ENCODE measurements at regions not wholly inside any gene's neighbourhood (a gene's known extent, or its start where the extent isn't known, plus 50 kb on each side); places are given as distances from the start of the nearest gene placed in this dataset.
A peak's percentile ranks its signal among the peaks of the same experiment; 100 is the strongest.
"Not testable (repeated sequence)": the region's sequence is repeated elsewhere in the genome, so short reads cannot be mapped to it uniquely, and the experiment has no call there.

DNA sequence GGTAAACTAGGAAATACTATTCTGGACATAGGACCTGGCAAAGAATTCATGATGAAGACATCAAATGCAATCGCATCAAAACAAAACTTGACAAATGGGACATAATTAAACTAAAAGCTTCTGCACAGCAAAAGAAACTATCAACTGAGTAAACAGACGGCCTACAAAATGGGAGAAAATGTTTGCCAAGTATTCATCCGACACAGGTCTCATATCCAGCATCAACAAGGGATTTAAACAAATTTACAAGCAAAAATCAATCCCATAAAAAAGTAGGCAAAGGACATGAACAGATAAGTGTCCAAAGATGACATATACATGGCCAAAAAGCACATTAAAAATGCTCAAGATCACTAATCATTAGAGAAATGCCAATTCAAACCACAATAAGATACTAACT is 1088.9 kb downstream of the NAALADL2 start:
- no peak for DNase-seq (ENCODE audit: low read depth)

DNA sequence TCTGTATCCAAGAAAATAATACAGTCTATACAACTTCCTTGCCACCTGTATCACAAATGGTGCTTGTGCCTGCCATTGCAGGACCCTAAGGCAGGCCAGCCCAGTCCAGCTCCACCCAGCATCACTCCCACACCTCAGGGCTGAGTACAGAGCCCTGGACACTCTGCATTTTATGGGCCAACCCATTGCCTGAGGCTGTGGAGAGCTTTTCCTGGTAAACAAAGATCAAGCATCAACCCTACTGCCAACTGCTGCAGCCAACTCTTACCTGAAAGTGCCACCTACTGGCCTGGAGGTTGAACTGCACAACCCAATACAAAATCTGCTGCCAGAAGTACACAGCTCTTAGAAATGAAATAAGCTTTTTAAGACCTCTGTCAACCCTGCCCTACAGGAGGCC is 1082.2 kb downstream of the NAALADL2 start:
- DNase-seq (ENCODE audit: low read depth), result no peak

- DNase-seq (ENCODE audit: low read depth), result no peak
Measured at GRCh38 chr3:175940881-175941280, 1081.7 kb downstream of the NAALADL2 start.

GRCh38 chr3:175940243-175940642 is 1081.1 kb downstream of the NAALADL2 start:
- DNase-seq (ENCODE audit: low read depth), result no peak

- not testable (repeated sequence) for DNase-seq (ENCODE audit: low read depth)
Measured at GRCh38 chr3:175937367-175937766, 1078.2 kb downstream of the NAALADL2 start.

DNA sequence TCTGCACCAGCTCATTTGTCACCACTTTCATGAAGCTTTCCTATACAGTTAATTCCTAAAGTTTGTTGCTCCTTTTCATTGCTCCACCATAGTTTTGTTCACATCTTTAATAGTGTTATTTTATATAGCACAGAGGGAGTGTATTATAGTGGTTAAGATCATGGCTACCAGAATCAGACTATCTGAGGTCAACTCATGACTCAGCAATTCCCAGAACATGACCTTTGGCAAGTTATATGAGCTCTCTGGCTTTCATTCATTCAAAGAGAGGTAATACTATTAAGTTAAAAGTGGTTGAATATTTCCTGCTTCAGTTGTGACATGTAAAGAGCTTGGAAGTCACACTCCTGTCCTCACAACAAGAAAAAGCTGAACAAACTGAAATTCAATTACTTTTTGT is 1073.5 kb downstream of the NAALADL2 start:
- DNase-seq (ENCODE audit: low read depth), result no peak

DNA sequence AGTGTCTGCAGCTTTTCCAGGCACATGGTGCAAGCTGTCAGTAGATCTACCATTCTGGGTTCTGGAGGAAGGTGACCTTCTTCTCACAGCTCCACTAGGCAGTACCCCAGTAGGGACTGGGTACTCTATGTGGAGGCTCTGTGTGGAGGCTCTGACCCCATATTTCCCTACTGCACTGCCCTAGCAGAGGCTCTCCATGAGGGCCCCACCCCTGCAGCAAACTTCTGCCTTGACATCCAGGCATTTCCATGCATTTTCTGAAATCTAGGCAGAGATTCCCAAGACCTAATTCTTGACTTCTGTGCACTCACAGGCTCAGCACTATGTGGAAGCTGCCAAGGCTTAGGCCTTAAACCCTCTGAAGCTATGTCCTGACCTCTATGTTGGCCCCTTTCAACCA is 1060.0 kb downstream of the NAALADL2 start:
- no peak for DNase-seq (ENCODE audit: low read depth)

DNA sequence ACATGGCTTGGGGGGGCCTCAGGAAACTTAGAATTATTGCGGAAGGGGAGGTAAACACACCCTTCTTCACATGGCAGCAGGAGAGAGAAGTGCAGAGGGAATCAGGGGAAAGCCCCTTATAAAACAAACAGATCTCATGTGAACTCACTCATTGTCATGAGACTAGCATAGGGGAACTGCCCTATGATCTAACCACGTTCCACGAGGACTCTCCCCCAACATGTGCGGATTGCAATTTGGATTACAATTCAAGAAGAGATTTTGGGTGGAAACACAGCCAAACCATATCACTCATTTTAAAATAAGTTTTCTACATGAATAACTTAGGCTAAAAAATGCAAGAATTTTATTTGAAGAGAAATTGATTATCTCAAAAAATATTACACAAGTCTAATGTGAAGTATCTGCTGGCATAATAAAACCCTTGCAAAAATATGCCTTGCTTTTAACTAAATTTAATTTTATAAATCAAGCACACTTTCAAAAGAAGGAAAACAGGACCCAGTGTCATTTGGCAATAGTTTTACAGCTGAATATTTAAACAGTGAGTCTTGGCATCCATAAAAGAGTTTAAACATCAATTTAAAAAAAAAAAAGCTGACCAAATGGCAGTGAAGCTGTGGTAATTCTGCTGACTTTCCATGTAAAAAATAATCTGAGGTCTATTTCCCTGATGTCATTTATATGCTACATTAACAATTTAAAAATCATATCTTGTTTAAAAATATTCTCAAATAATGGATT is 1057.2 kb downstream of the NAALADL2 start:
- DNase-seq (ENCODE audit: low read depth), result peak; percentile 16

GRCh38 chr3:175914785-175915184 is 1055.7 kb downstream of the NAALADL2 start:
- no peak for DNase-seq (ENCODE audit: low read depth)

- DNase-seq (ENCODE audit: low read depth), result no peak
Measured at GRCh38 chr3:175913286-175913685, 1054.2 kb downstream of the NAALADL2 start.

DNA sequence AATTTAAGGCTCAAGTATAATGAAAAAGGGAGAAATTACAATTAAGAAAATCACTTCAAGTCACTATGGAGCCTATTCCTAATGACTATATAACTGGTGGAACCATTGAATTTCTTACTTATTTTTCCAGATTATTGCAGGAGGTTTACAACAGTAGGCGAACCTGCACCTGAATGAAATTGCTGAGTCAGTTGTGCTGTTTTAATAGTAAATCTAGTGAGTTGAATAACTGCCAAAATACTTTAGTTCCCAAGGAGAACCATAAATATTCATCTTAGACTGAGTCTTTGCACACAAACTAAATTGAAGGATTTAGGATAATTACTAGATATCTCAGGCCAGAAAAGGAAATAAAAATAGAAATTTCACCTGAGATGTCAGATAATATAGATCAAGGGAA is 1052.8 kb downstream of the NAALADL2 start:
- DNase-seq (ENCODE audit: low read depth), result no peak

DNA sequence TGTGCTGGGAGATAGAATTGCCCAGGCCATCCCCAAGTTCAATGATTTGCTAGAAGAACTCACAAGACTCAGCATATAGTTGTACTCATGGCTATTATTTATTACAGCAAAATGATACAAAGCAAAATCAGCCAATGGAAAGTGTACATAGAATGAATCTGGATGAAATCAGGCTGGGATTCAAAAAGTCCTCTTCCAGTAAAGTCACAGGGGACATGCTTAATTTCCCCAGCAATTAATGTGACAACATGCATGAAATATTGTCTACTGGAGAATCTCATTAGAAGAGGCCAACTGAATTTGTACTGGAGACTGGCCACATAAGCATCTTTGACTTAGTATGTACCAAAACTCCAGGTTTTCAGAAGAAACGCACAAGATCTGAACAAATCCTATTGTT is 1043.1 kb downstream of the NAALADL2 start:
- no peak for DNase-seq (ENCODE audit: low read depth)

DNA sequence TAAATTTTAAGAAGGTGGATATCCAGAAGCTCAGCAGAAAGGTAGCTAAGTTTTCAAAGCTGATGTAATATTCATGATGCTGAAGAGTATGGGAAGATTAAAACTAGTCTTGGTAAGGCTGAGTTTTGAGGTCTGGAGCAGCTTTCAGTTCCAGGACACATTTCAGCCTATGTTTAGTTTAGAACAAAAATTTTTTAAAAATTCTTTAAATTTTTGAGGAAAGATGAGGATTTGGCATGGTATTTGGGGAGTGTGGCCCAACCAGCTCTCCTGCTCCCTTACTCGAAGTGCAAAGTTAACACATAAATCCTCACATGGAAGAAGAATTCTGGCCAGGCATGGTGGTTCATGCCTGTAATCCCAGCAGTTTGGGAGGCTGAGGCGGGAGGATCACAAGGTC is 1039.1 kb downstream of the NAALADL2 start:
- no peak for DNase-seq (ENCODE audit: low read depth)

DNA sequence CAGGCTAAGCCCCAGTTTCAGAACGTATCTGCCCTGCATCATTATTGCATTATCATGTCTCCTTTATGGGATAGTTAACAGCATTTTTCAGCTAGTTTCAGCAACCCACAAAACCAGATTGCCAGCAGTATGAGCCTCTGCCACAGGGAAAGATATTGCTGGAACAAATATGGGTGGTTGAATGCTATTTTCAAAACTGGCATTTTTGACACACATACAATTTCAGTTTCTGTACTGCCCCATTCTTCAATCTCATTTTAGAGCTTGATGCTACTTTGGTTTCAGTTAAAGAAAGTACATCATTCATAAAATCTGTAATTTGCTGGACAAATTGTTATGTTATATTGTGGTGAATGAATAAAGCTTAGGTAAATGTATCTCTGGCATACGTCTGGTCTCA is 1037.5 kb downstream of the NAALADL2 start:
- no peak for DNase-seq (ENCODE audit: low read depth)

DNA sequence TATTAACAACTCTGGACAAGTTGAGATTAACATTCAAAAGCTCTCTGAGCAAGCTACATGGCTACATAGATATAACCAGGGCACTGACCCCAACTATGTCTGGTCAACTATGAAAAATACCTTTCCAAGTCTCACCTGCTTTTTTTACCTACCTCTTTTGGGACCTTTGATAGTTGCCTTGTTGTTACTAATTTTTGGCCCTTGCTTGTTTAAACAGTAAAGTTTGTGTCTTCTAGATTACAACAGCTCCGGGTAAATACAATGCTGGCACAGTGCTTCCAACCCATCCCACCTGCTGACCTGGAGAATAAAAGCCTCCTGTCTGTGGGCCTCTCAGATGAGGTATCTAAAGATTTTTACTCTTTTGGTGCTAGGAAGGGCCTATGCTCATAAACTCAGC is 1036.6 kb downstream of the NAALADL2 start:
- DNase-seq (ENCODE audit: low read depth), result no peak

DNA sequence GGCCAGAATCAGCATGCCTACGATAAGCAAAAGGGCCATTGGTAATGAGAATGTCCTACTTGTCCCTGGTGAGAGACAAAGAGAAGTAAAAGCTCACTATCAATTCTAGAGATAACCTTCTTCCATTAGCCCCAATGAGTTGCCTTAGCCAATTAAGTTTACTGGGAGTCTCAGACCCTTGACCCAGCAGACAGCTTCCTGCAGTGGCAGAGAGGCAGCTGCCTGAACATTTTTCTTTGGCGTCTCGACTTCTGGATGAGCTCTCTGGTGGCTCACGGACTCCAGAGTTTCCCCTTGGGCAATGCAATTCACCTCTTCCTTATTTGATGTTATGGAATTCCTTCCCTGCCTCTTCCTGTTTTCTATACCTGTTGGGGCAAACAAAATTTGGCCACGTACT is 1034.4 kb downstream of the NAALADL2 start:
- no peak for DNase-seq (ENCODE audit: low read depth)

DNA sequence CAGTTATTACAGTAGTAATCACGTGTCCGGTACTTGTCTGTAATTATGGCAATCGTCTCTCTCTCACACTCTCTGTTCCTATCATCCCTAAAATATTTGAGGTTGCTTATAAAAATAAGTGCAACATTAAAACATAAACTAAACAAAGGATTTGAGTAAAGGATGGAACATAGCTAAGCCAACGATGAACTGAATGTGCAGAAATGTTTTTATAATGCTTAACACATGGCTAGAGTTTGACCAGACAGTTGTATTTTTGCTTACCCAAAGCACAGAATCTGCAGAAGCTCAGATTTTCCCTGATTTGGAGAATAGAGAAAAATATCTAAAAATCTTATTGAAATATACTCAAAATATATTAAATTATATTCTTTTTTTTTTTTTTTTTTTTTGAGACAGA is 1030.9 kb downstream of the NAALADL2 start:
- no peak for DNase-seq (ENCODE audit: low read depth)

DNA sequence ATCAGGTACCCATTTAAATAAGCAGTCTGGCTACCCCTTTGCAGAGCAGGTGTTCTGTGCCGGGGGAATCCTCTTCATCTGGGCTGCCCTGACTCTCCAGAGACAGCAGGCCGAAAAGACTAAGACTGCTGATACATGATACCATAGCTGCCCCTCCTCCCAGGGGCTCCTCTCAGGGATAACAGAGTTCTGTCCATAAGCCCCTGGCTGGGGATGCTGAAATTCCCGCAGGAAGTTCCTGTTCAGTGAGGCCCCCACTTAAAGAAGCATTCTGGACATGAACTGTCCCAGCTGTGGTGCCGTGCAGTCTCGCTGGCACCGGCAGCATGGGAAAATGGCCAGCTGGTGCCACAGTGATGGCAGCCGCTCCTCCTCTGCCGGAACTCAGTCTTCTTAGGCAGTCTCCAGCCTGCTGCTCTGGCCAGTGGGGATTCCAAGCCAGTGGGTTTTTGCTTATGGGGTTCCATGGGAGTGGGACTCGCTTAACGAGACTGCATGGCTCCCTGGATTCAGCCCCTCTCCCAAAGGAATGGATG is 1026.2 kb downstream of the NAALADL2 start:
- no peak for DNase-seq (ENCODE audit: low read depth)

GRCh38 chr3:175879417-175879816 is 1020.3 kb downstream of the NAALADL2 start:
- DNase-seq (ENCODE audit: low read depth), result no peak

DNA sequence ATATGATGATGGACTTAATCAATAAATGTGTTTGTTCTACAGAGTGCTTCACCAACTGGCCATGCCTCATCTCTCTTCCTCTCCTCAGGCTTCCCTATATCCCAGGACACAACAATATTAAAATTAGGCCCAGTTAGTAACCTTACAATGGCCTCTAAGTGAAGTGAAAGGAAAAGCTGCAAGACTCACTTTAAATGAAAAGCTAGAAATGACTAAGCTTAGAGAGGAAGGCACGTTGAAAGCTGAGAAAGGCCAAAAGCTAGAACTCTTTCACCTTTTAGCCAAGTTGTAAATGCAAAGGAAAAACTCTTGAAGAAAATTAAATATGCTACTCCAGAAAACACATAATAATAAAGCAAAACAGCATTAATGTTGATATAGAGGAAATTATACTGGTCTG is 1010.3 kb downstream of the NAALADL2 start:
- DNase-seq (ENCODE audit: low read depth), result no peak

DNA sequence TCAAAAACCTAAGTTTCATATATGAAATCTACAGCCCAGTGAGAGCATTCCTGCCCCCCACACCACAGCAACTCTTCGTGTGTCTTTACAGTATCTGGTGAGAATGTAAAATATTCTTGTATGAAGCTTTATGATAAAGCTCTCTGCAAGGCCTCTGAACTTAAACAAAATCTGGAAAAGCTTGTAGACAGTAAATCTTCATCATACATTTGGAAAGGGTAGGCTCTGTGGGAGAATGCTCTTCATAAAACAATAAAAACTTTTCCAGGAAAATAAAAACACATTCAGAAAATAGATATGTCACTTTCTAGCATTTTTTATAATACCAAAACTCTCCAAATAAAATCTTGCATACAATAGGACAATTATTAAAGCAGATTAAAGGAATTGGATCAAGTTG is 1009.5 kb downstream of the NAALADL2 start:
- DNase-seq (ENCODE audit: low read depth), result no peak

DNA sequence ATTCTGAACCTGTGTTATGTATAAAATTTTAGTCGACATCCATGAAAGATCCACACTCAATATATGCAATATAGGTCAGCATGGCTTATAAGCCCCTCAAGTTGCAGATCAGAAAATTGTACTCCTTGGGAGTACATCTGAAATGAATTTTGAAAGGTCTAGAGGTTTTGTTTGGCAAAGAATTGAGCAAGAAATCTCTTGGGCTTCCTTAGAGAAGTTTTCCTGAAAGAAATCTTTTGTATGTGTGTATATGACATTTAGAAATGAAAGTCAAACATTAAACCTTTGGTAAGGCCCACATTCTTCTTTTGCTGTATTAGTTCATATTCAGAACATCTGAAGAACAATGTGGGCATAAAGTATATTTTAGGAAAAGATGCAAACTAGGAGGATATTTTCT is 1006.6 kb downstream of the NAALADL2 start:
- no peak for DNase-seq (ENCODE audit: low read depth)

GRCh38 chr3:175861916-175862315 is 1002.8 kb downstream of the NAALADL2 start:
- no peak for DNase-seq (ENCODE audit: low read depth)
